ENCODE measurements at regions not wholly inside any gene's neighbourhood (a gene's known extent, or its start where the extent isn't known, plus 50 kb on each side); places are given as distances from the start of the nearest gene placed in this dataset.

GRCh38 chr19:33946535-33947264 is 150.0 kb downstream of the KCTD15 start:
- no peak for TF ChIP-seq CTCF (IDR thresholded peaks at IDR 0.05; ENCODE audit: borderline replicate concordance, extremely low read depth, low read length, poor library complexity, severe bottlenecking)
- no peak for TF ChIP-seq EZH2 (IDR thresholded peaks at IDR 0.05; ENCODE audit: borderline replicate concordance, low read depth, low read length, severe bottlenecking)
